BLaER1 treated with 17β-estradiol and CSF1 and Interleukin-3, amounts not matched to agents 10 nM and 100 nM (cell line): ENCODE measurements at regions not wholly inside any gene's neighbourhood (a gene's known extent, or its start where the extent isn't known, plus 50 kb on each side); places are given as distances from the start of the nearest gene placed in this dataset.

Experiments
- H3K27ac ChIP-seq, 11 experiments: shearing (Covaris generic); formaldehyde crosslinking; 2 replicates each; pipeline ENCODE4 v1.8.1; 2022
- H3K27me3 ChIP-seq, 11 experiments: shearing (Covaris generic); formaldehyde crosslinking; 2 replicates each; pipeline ENCODE4 v1.8.1; 2022
- H3K36me3 ChIP-seq, 11 experiments: shearing (Covaris generic); formaldehyde crosslinking; 2 replicates each; pipeline ENCODE4 v1.8.1; 2022
- H3K4me1 ChIP-seq, 10 experiments: shearing (Covaris generic); formaldehyde crosslinking; 2 replicates each; pipeline ENCODE4 v1.8.1; 2022
- H3K4me2 ChIP-seq, 11 experiments: shearing (Covaris generic); formaldehyde crosslinking; 2 replicates each; pipeline ENCODE4 v1.8.1; 2022
- H3K4me3 ChIP-seq, 10 experiments: shearing (Covaris generic); formaldehyde crosslinking; 2 replicates each; pipeline ENCODE4 v1.8.1; 2022
- H3K9ac ChIP-seq, 11 experiments: shearing (Covaris generic); formaldehyde crosslinking; 2 replicates each; pipeline ENCODE4 v1.8.1; 2022
- H3K9me3 ChIP-seq, 11 experiments: shearing (Covaris generic); formaldehyde crosslinking; replicated peaks in 1 of 11; 2 replicates each; pipeline ENCODE4 v1.8.1; 2022
- H4K20me1 ChIP-seq, 11 experiments: shearing (Covaris generic); formaldehyde crosslinking; 2 replicates each; pipeline ENCODE4 v1.8.1; 2022
- Cebpa-rat ChIP-seq, 11 experiments: shearing (Covaris generic); IDR thresholded peaks; 2 replicates each; pipeline ENCODE4 v1.8.1; 2022

DNA sequence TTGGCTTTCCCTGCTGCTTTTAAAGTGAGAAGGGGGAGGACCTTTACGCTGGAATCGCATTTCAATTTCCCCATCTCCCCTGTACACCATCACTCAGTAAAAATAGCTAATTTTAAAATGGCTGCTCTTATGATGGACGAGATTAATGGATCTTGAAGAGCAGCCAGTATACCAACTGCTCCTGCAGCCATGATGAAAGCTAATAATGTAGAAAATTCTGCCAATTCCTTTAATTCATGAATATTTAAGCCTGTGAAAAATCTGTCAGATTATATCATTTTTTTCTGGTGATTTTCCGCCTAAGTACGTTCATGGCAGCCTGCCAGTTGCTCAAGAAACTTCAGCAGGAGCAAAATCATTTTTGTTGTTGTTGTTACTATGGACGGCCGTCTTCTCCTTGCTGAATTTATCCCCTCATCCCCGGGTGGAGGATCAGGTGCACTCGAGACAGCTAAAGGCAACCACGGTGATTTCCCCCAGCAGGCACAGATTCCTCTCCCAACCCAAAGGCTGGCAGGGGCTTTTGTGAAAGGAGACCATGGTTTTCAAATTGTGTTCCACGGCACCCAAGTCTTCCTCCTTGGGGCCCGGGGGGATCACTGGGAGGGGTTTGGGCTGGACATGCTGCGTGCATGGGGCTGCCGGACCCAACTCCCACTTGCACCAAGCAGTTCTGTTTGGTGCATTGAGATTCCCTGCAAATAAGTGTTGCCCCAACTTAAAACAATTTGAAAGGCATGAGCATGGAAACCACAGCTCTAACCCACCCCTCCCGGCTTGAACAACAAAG lies 289.6 kb downstream of the UACA start:
- no peak overlapping the region for H3K4me3 ChIP-seq
- no peak overlapping the region for H3K27ac ChIP-seq
- no peaks in the 10 kb centered on the region for H3K36me3 ChIP-seq
- H3K4me2 ChIP-seq: peak overlapping the region; percentile 28 to 92 (median 77); a peak in 21 of 22 replicates
- no peak for TF ChIP-seq Cebpa-rat (IDR thresholded peaks at IDR 0.05)
- H4K20me1 ChIP-seq: peaks cover 0 to 15% (median 0%) of the 10 kb centered on the region in 11 experiments; a peak in 6 of 22 replicates
- no peak overlapping the region for H3K9ac ChIP-seq
- H3K4me1 ChIP-seq: peaks cover 21 to 55% (median 27%) of the 10 kb centered on the region in 10 experiments
- peaks cover 54 to 90% (median 65%) of the 10 kb centered on the region in 11 experiments for H3K27me3 ChIP-seq
- 0 out of 22 replicates have a peak, but pooled peaks cover 0 to 2% (median 0%) of the 10 kb centered on the region in 11 experiments for H3K9me3 ChIP-seq

DNA sequence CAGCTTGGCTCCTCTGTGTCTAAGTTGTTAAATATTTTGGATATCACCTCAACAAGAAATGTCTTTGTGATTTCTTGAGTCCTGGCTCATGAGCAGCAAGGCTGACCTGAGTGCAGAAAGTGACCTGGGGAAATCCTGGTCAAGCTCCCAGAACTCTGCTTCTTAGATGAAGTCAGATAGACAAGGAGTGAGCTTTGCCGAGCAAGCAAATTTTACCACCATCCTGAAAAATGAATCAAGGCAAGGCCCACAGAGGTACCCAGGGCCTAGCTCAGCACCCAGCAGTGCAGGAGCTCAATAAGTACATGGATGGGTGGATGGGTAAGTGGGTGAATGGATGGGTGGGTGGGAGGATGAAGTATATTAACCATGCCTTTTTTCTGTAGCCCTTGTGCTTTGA lies 291.8 kb downstream of the UACA start:
- Histone ChIP-seq H3K36me3 (no peaks in the 10 kb centered on the region), H3K9ac (no peak overlapping the region), H3K4me3 (no peak overlapping the region), H3K9me3 (0 out of 22 replicates have a peak, but pooled peaks cover 0 to 2% (median 0%) of the 10 kb centered on the region in 11 experiments), H3K27me3 (peaks cover 36 to 82% (median 46%) of the 10 kb centered on the region in 11 experiments), H3K4me2 (no peak overlapping the region), H4K20me1 (peaks cover 0 to 12% (median 0%) of the 10 kb centered on the region in 11 experiments; a peak in 6 of 22 replicates), H3K27ac (no peak overlapping the region), H3K4me1 (peaks cover 15 to 37% (median 20%) of the 10 kb centered on the region in 10 experiments)
- TF ChIP-seq Cebpa-rat (IDR thresholded peaks at IDR 0.05): no peak

DNA sequence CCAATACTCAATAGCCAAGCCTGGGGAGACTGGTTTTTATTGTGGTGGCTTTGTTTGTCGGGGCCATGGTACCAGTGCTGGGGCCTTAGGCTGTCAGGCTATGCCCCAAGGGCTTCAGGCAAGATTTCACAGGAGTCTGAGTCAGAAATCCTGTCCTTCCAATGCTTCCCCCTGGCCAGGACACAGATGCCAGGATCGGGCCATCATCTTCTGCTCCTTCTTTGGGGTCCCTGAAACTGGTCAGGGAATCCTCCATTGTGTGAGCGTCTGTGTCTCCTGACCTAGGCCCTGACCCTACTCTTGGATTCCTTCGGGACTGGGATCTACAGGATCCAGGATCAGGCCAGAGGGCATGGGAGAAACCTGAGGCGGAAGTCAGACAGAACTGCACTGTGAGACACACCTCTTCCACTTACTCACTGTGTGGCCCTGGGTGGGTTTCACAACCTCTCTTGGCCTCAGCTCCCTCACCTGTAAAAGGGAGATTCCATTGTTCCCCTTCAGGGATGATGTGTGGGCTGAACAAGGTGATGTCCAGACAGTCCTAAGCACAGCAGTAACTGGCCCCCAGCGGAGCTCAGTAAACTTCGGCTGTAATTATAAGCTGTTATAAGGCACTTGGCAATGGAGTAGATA lies 292.7 kb downstream of the UACA start:
- peaks cover 28 to 80% (median 38%) of the 10 kb centered on the region in 11 experiments for H3K27me3 ChIP-seq

DNA sequence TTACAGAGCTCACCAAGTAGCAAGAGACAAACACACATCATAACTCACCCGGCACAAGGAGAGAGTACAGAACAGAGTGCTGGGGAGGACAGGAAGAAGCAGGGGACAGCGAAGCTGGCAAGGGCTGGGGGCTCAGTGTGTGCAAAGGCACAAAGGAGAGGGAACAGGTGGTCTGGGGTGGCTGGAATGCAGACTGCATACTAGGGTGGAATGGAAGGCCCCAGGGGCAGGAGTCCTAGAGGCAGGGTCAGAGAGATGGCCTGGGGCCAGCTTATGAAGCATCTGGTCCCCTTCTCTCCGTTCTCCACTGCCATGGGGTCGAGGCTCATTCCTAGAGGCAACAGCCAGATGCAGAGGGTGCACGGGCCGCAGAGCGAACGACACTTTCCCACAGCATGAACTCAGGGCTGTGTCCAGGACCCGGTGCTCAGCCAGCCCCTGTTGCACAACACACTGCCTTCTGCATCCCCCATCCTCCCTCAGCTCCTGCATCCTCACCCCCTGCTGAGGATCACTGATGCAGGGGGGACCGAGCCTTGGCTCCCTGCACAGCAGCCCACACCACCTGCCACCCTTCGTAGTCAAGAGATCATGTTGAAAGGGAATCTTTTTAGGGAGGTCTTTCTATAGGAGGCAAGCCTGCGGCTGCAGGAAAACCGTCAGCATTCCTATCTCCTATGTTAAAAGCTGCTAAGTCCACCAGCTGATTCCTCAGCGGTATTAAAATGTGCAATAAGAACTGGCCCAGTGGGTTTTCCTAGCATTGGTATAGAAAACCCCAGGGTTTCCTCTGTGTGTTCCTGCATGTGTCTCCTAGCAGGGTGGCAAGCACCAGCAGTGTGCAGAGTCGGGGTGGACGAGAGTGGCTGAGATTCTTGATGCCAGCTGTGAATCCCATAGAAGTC lies 293.5 kb downstream of the UACA start:
- Histone ChIP-seq H3K36me3 (no peaks in the 10 kb centered on the region), H3K4me2 (no peak overlapping the region), H3K4me1 (peaks cover 9 to 24% (median 15%) of the 10 kb centered on the region in 10 experiments), H3K27me3 (peaks cover 20 to 85% (median 32%) of the 10 kb centered on the region in 11 experiments), H4K20me1 (peaks cover 0 to 12% (median 0%) of the 10 kb centered on the region in 11 experiments; a peak in 6 of 22 replicates), H3K27ac (no peak overlapping the region), H3K4me3 (no peak overlapping the region), H3K9me3 (0 out of 22 replicates have a peak, but pooled peaks cover 0 to 2% (median 0%) of the 10 kb centered on the region in 11 experiments), H3K9ac (no peak overlapping the region)
- TF ChIP-seq Cebpa-rat (IDR thresholded peaks at IDR 0.05): no peak

More for the DNA sequence above, 292.7 kb downstream of the UACA start:
- no peaks in the 10 kb centered on the region for H3K36me3 ChIP-seq
- H3K4me2 ChIP-seq: no peak overlapping the region
- H3K4me1 ChIP-seq: peaks cover 15 to 31% (median 23%) of the 10 kb centered on the region in 10 experiments
- no peak overlapping the region for H3K4me3 ChIP-seq
- peaks cover 0 to 12% (median 0%) of the 10 kb centered on the region in 11 experiments; a peak in 6 of 22 replicates for H4K20me1 ChIP-seq
- no peak overlapping the region for H3K9ac ChIP-seq
- TF ChIP-seq Cebpa-rat (IDR thresholded peaks at IDR 0.05): no peak
- H3K27ac ChIP-seq: no peak overlapping the region
- H3K9me3 ChIP-seq: 0 out of 22 replicates have a peak, but pooled peaks cover 0 to 2% (median 0%) of the 10 kb centered on the region in 11 experiments

DNA sequence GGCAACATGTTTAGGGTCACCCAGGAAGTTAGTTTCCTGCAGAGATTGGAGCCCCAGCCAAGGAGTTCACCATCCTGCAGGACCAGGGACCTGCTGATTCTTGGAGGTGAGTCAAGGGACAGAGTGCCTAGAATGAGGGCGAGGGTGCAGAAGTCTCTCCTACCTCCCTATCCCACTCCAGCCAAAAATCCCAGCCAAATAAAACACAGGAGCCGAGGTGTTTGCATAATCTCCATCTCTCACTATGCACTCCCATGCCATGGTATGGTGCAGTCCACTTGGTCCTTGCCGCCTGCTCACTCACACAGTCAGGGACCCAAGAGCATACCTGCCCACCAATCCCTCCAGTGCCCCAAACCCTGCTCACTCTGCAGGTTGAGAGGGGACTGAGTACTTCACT lies 294.2 kb downstream of the UACA start:
- Histone ChIP-seq H3K9me3 (no peaks in the 10 kb centered on the region), H3K9ac (no peak overlapping the region), H3K27ac (no peak overlapping the region), H3K4me1 (peaks cover 2 to 16% (median 8%) of the 10 kb centered on the region in 10 experiments; a peak in 18 of 20 replicates), H3K4me3 (no peak overlapping the region), H3K27me3 (peaks cover 13 to 91% (median 25%) of the 10 kb centered on the region in 11 experiments), H3K4me2 (no peak overlapping the region), H3K36me3 (no peaks in the 10 kb centered on the region), H4K20me1 (peaks cover 0 to 12% (median 0%) of the 10 kb centered on the region in 11 experiments; a peak in 6 of 22 replicates)
- TF ChIP-seq Cebpa-rat (IDR thresholded peaks at IDR 0.05): no peak

DNA sequence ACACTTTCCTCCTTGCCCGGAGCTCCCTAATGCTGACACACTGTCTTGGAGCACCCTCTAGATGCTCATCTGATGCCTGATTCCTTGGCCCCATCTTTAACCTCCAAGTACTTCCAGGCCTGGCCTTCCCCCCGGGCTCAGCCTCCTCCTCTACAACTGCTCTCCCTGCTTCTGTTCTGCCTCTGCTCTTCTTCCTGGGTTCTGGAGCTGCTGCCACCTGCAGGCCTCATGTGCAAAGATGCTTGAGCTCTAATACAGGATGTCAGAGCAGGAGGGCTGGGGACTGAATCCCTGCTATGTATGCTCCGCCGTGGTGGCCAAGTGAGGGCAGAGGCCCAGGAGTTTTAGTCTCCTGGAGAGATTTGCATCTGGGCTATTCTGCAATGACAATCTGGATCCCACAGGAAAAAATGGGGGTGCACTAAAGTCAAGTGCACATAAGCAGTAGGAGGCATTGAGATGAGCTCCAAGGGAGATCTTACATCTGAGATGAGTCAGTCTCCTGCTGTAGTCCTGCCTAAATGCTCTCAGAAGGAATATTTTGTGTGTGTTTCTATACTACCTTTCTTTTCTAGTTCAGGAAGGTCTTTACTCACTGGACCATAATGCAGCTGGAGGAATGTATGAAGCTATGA lies 296.3 kb downstream of the UACA start:
- H3K4me2 ChIP-seq: no peak overlapping the region; a peak in 3 of 22 replicates

DNA sequence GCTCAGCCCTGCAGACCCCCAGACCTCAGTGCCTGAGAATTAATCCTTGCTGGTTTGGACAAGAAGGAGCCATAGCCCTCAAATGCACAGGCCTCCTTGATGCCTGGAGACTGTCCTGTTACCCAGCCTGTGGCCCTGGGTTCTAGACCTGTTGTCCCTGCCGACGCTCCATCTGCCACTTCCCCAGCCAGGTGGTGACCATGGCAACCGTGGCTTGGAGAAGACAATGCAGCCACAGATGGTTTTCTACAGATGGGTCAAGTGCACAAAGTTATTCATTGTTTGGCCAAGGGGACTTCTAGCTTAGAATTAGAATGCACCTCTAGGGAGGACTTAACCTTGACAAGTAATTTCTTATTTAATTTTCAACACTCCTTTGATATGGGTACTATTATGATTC lies 297.1 kb downstream of the UACA start:
- Histone ChIP-seq H3K4me1 (peaks cover 10 to 33% (median 15%) of the 10 kb centered on the region in 10 experiments; a peak in 17 of 20 replicates), H4K20me1 (peaks cover 0 to 12% (median 0%) of the 10 kb centered on the region in 11 experiments; a peak in 7 of 22 replicates), H3K4me2 (peak overlapping the region in 3 of 11 experiments; percentile 21 to 28 (median 24); a peak in 3 of 22 replicates)

More for the DNA sequence above, 296.3 kb downstream of the UACA start:
- H3K9me3 ChIP-seq: no peaks in the 10 kb centered on the region
- TF ChIP-seq Cebpa-rat (IDR thresholded peaks at IDR 0.05): no peak
- H3K27ac ChIP-seq: no peak overlapping the region
- no peak overlapping the region for H3K4me3 ChIP-seq
- H3K4me1 ChIP-seq: peaks cover 10 to 26% (median 15%) of the 10 kb centered on the region in 10 experiments; a peak in 17 of 20 replicates
- no peak overlapping the region for H3K9ac ChIP-seq
- peaks cover 0 to 78% (median 10%) of the 10 kb centered on the region in 11 experiments; a peak in 13 of 22 replicates for H3K27me3 ChIP-seq
- H3K36me3 ChIP-seq: no peaks in the 10 kb centered on the region
- H4K20me1 ChIP-seq: peaks cover 0 to 12% (median 0%) of the 10 kb centered on the region in 11 experiments; a peak in 7 of 22 replicates

DNA sequence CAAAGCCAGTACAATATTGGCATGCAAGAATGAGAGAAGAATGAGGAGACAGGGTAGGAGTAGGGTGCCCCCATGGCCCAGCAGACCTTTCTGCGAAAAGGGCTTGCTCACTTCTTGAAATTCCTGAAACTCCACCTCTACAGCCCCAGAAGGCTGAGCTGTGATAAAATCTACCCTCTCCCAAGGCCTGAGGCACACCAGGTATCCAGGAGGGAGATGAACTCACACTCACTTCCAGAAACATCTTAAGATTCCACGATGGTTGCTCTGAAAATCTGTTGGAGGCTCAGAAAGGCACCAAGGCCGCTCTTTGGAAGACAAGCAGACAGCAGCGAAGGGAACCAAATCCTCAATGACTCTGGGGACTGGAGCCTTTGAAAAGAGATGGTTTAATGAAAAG lies 297.5 kb downstream of the UACA start:
- H3K9ac ChIP-seq: no peak overlapping the region
- peaks cover 0 to 66% (median 10%) of the 10 kb centered on the region in 11 experiments; a peak in 14 of 22 replicates for H3K27me3 ChIP-seq
- no peaks in the 10 kb centered on the region for H3K9me3 ChIP-seq
- H3K36me3 ChIP-seq: no peaks in the 10 kb centered on the region
- H3K4me3 ChIP-seq: no peak overlapping the region
- no peak for TF ChIP-seq Cebpa-rat (IDR thresholded peaks at IDR 0.05)
- H3K4me2 ChIP-seq: no peak overlapping the region
- H3K27ac ChIP-seq: no peak overlapping the region
- peaks cover 10 to 38% (median 15%) of the 10 kb centered on the region in 10 experiments; a peak in 17 of 20 replicates for H3K4me1 ChIP-seq
- peaks cover 0 to 12% (median 0%) of the 10 kb centered on the region in 11 experiments; a peak in 7 of 22 replicates for H4K20me1 ChIP-seq

More for the DNA sequence above, 297.1 kb downstream of the UACA start:
- H3K27me3 ChIP-seq: peaks cover 0 to 71% (median 10%) of the 10 kb centered on the region in 11 experiments; a peak in 14 of 22 replicates
- no peak overlapping the region for H3K4me3 ChIP-seq
- no peak overlapping the region for H3K27ac ChIP-seq
- H3K36me3 ChIP-seq: no peaks in the 10 kb centered on the region
- H3K9ac ChIP-seq: no peak overlapping the region
- no peaks in the 10 kb centered on the region for H3K9me3 ChIP-seq
- TF ChIP-seq Cebpa-rat (IDR thresholded peaks at IDR 0.05): no peak
